Neural cell (in vitro differentiated cells): ENCODE measurements at regions not wholly inside any gene's neighbourhood (a gene's known extent, or its start where the extent isn't known, plus 50 kb on each side); places are given as distances from the start of the nearest gene placed in this dataset.

Source experiments
- H2AFZ ChIP-seq: fragments of 200-600, 300-800 bp; sonication (generic), shearing (Covaris generic); 2 replicates; pipeline ENCODE4 v1.6.0; 2014; ENCODE audit warnings: low read depth, mild to moderate bottlenecking, antibody characterized with exemption, low read length, moderate library complexity
- H3F3A ChIP-seq: fragments of 200-600 bp; shearing (Covaris generic); 2 replicates; pipeline ENCODE4 v1.6.1; 2016; ENCODE audit warnings: mild to moderate bottlenecking, moderate library complexity, mixed read lengths, antibody characterized with exemption, low read length; ENCODE audit not compliant: insufficient read depth, poor library complexity, severe bottlenecking
- H3K27ac ChIP-seq: fragments of 200-600, 300-800 bp; sonication (generic), shearing (Covaris generic); 2 replicates; pipeline ENCODE4 v1.5.1; 2014; ENCODE audit warnings: mild to moderate bottlenecking, low read length, moderate library complexity
- H3K27me3 ChIP-seq: fragments of 300-800, 200-600 bp; sonication (generic), shearing (Covaris generic); 2 replicates; pipeline ENCODE4 v1.6.0; 2014; ENCODE audit warnings: mild to moderate bottlenecking, low read depth, low read length, moderate library complexity; ENCODE audit not compliant: insufficient read depth
- H3K36me3 ChIP-seq: fragments of 300-800, 200-600 bp; sonication (generic), shearing (Covaris generic); 2 replicates; pipeline ENCODE4 v1.5.1; 2014; ENCODE audit warnings: mild to moderate bottlenecking, antibody characterized with exemption, low read length, moderate library complexity; ENCODE audit not compliant: insufficient read depth
- H3K4me2 ChIP-seq: fragments of 300-800, 200-600 bp; sonication (generic), shearing (Covaris generic); 2 replicates; pipeline ENCODE4 v1.6.0; 2014; ENCODE audit warnings: mild to moderate bottlenecking, low read length
- H3K4me3 ChIP-seq: fragments of 300-800, 200-600 bp; sonication (generic), shearing (Covaris generic); 2 replicates; pipeline ENCODE4 v1.5.1; 2014; ENCODE audit warnings: mild to moderate bottlenecking, low read length, moderate library complexity
- H3K79me2 ChIP-seq: fragments of 200-600 bp; shearing (Covaris generic); replicated peaks from 2 replicates; pipeline ENCODE4 v1.6.0; 2014; ENCODE audit warnings: mild to moderate bottlenecking, low read length, moderate library complexity; ENCODE audit not compliant: insufficient read depth
- H3K9ac ChIP-seq: fragments of 300-800, 200-600 bp; sonication (generic), shearing (Covaris generic); 2 replicates; pipeline ENCODE4 v1.6.1; 2016; ENCODE audit warnings: mild to moderate bottlenecking, low read length, mixed read lengths
- H3K9me2 ChIP-seq: fragments of 200-600 bp; shearing (Covaris generic); 2 replicates; pipeline ENCODE4 v1.6.1; 2016; ENCODE audit warnings: mild to moderate bottlenecking, low read length, mixed read lengths; ENCODE audit not compliant: insufficient read depth
- H3K9me3 ChIP-seq: fragments of 200-600, 300-800 bp; sonication (generic), shearing (Covaris generic); 2 replicates; pipeline ENCODE4 v1.6.1; 2016; ENCODE audit warnings: mild to moderate bottlenecking, mixed run types, low read length, moderate library complexity, mixed read lengths
- H4K20me1 ChIP-seq: fragments of 200-600 bp; shearing (Covaris generic); 2 replicates; pipeline ENCODE4 v1.6.1; 2016; ENCODE audit warnings: mild to moderate bottlenecking, mixed run types; ENCODE audit not compliant: insufficient read depth
- EP300 ChIP-seq: fragments of 450-650 bp; conservative IDR thresholded peaks from 2 replicates; pipeline ENCODE4 v1.6.1; 2014; ENCODE audit warnings: antibody characterized with exemption, mild to moderate bottlenecking, moderate library complexity; ENCODE audit not compliant: poor library complexity, severe bottlenecking
- EZH2 ChIP-seq: fragments of 200-600, 300-800 bp; shearing (Covaris generic), sonication (generic); IDR thresholded peaks from 2 replicates; pipeline ENCODE4 v1.6.1; 2014; ENCODE audit warnings: antibody characterized with exemption, low read length, borderline replicate concordance, mild to moderate bottlenecking; ENCODE audit not compliant: insufficient read depth, poor library complexity, severe bottlenecking
- MXI1 ChIP-seq: fragments of 450-650 bp; conservative IDR thresholded peaks from 2 replicates; pipeline ENCODE4 v1.6.1; 2014; ENCODE audit warnings: antibody characterized with exemption, mild to moderate bottlenecking; ENCODE audit not compliant: poor library complexity, severe bottlenecking
- POLR2AphosphoS5 ChIP-seq: IDR thresholded peaks from 2 replicates; pipeline ENCODE4 v1.6.1; 2012
- RAD21 ChIP-seq: fragments of 450-650 bp; conservative IDR thresholded peaks from 2 replicates; pipeline ENCODE4 v1.6.1; 2014; ENCODE audit warnings: antibody characterized with exemption, mild to moderate bottlenecking, moderate library complexity
- SMC3 ChIP-seq: fragments of 450-650 bp; conservative IDR thresholded peaks from 2 replicates; pipeline ENCODE4 v1.6.1; 2014; ENCODE audit warnings: antibody characterized with exemption, mild to moderate bottlenecking, moderate library complexity; ENCODE audit not compliant: poor library complexity
- TAF1 ChIP-seq: IDR thresholded peaks from 2 replicates; pipeline ENCODE4 v1.6.1; 2012; ENCODE audit warnings: low read depth
- TF ChIP-seq, protein P1 (sequence below): IDR thresholded peaks from 2 replicates; pipeline ENCODE4 v1.6.1; 2012; ENCODE audit warnings: borderline replicate concordance
- TF ChIP-seq, protein P2 (sequence below): fragments of 450-650 bp; IDR thresholded peaks from 2 replicates; pipeline ENCODE4 v1.5.1; 2014; ENCODE audit warnings: antibody characterized with exemption, mild to moderate bottlenecking, moderate library complexity; ENCODE audit not compliant: poor library complexity, severe bottlenecking

DNA sequence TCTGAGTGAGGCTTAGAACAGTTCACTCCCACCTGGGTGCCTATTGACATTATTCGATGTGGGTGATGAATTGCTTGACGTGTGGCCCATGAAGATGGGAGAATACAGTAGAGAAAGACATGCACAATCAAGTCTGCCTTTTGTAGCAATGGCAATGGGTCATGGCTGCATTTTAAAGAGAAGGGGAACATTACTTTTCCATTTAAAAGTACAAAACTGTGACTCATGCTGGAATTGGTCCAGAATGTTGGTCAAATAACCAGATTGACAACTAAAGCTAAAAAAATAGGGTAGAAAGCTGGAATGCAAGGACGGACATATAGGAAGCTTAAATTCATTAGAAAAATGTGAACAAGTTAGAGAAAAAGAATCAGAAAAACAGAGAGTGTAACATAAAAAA, 104.1 kb upstream of the SLC25A13 start:
- Histone ChIP-seq H3K36me3 (no peaks in the 10 kb centered on the region), H3K9ac (no peak overlapping the region), H3K9me2 (no peaks in the 10 kb centered on the region), H3K4me3 (no peak overlapping the region), H4K20me1 (no peaks in the 10 kb centered on the region), H3K9me3 (no peaks in the 10 kb centered on the region), H3K27ac (no peak overlapping the region), H3K4me2 (no peak overlapping the region), H3K27me3 (no peaks in the 10 kb centered on the region), H3K79me2 (no peaks in the 10 kb centered on the region), H2AFZ (no peak overlapping the region), H3F3A (no peaks in the 10 kb centered on the region)
- no peak for TF ChIP-seq RAD21
- TF ChIP-seq TAF1, result no peak
- TF ChIP-seq, protein P1, sequence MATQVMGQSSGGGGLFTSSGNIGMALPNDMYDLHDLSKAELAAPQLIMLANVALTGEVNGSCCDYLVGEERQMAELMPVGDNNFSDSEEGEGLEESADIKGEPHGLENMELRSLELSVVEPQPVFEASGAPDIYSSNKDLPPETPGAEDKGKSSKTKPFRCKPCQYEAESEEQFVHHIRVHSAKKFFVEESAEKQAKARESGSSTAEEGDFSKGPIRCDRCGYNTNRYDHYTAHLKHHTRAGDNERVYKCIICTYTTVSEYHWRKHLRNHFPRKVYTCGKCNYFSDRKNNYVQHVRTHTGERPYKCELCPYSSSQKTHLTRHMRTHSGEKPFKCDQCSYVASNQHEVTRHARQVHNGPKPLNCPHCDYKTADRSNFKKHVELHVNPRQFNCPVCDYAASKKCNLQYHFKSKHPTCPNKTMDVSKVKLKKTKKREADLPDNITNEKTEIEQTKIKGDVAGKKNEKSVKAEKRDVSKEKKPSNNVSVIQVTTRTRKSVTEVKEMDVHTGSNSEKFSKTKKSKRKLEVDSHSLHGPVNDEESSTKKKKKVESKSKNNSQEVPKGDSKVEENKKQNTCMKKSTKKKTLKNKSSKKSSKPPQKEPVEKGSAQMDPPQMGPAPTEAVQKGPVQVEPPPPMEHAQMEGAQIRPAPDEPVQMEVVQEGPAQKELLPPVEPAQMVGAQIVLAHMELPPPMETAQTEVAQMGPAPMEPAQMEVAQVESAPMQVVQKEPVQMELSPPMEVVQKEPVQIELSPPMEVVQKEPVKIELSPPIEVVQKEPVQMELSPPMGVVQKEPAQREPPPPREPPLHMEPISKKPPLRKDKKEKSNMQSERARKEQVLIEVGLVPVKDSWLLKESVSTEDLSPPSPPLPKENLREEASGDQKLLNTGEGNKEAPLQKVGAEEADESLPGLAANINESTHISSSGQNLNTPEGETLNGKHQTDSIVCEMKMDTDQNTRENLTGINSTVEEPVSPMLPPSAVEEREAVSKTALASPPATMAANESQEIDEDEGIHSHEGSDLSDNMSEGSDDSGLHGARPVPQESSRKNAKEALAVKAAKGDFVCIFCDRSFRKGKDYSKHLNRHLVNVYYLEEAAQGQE, result no peak
- no peak for TF ChIP-seq POLR2AphosphoS5
- no peak for TF ChIP-seq EP300
- TF ChIP-seq, protein P2, sequence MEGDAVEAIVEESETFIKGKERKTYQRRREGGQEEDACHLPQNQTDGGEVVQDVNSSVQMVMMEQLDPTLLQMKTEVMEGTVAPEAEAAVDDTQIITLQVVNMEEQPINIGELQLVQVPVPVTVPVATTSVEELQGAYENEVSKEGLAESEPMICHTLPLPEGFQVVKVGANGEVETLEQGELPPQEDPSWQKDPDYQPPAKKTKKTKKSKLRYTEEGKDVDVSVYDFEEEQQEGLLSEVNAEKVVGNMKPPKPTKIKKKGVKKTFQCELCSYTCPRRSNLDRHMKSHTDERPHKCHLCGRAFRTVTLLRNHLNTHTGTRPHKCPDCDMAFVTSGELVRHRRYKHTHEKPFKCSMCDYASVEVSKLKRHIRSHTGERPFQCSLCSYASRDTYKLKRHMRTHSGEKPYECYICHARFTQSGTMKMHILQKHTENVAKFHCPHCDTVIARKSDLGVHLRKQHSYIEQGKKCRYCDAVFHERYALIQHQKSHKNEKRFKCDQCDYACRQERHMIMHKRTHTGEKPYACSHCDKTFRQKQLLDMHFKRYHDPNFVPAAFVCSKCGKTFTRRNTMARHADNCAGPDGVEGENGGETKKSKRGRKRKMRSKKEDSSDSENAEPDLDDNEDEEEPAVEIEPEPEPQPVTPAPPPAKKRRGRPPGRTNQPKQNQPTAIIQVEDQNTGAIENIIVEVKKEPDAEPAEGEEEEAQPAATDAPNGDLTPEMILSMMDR, result no peak
- no peak for TF ChIP-seq SMC3
- TF ChIP-seq EZH2, result no peak

DNA sequence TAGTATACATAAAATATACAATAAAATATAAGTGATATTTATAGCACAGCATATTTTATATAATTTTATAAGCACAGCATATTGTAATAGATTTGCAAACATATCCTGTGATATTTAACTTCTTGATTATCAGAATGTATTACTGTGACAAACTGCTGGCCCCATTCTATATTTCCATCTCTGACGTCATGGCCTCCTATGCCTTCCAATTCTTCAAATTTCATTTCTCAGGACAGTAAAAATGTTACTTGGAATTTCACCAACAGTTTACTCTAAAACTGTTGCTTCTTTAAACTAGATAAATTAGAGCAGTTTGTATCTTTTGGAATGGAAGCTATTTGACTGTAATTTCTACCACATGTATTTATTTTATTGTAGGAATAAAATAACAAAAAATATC, 102.5 kb upstream of the SLC25A13 start:
- TF ChIP-seq POLR2AphosphoS5, result no peak
- no peak for TF ChIP-seq RAD21
- TF ChIP-seq EP300, result no peak
- TF ChIP-seq SMC3, result no peak
- TF ChIP-seq MXI1, result no peak
- TF ChIP-seq EZH2, result no peak
- Histone ChIP-seq H4K20me1 (no peaks in the 10 kb centered on the region), H2AFZ (no peak overlapping the region), H3K27me3 (no peaks in the 10 kb centered on the region), H3K9me2 (no peaks in the 10 kb centered on the region), H3K36me3 (no peaks in the 10 kb centered on the region), H3K4me3 (no peak overlapping the region), H3K4me2 (no peak overlapping the region), H3F3A (no peaks in the 10 kb centered on the region), H3K79me2 (no peaks in the 10 kb centered on the region), H3K9me3 (no peaks in the 10 kb centered on the region), H3K9ac (no peak overlapping the region), H3K27ac (no peak overlapping the region)
